Activated naive CD4-positive, alpha-beta T cell treated with anti-CD3 and anti-CD28 coated beads, Interleukin-2, amount 10 ng/mL, durations not matched to agents 7 days and 5 days (primary cell): ENCODE measurements at regions not wholly inside any gene's neighbourhood (a gene's known extent, or its start where the extent isn't known, plus 50 kb on each side); places are given as distances from the start of the nearest gene placed in this dataset.

Experiments used
- CTCF ChIA-PET: fragments of 350-600 bp; sonication (Branson Sonifier 250); formaldehyde crosslinking; loops from one replicate; lab custom pipeline; 2021; ENCODE audit warnings: antibody characterized with exemption; lab: Charles Lee
- DNase-seq: peaks from one replicate; pipeline ENCODE4 v3.0.0-alpha.2; 2020
- H3K27ac Mint-ChIP-seq: one replicate; pipeline ENCODE4 v1.8.0; 2021; ENCODE audit warnings: mild to moderate bottlenecking, moderate library complexity, mixed read lengths
- H3K27me3 Mint-ChIP-seq: one replicate; pipeline ENCODE4 v1.8.0; 2021; ENCODE audit warnings: mild to moderate bottlenecking, mixed read lengths
- H3K36me3 Mint-ChIP-seq: one replicate; pipeline ENCODE4 v1.8.0; 2021; ENCODE audit warnings: mixed read lengths
- H3K4me1 Mint-ChIP-seq: one replicate; pipeline ENCODE4 v1.8.0; 2021; ENCODE audit warnings: mixed read lengths
- H3K4me3 Mint-ChIP-seq: one replicate; pipeline ENCODE4 v1.8.0; 2021; ENCODE audit warnings: mild to moderate bottlenecking, moderate library complexity, mixed read lengths
- H3K9me3 Mint-ChIP-seq: one replicate; pipeline ENCODE4 v1.8.0; 2021; ENCODE audit warnings: mixed read lengths

DNA sequence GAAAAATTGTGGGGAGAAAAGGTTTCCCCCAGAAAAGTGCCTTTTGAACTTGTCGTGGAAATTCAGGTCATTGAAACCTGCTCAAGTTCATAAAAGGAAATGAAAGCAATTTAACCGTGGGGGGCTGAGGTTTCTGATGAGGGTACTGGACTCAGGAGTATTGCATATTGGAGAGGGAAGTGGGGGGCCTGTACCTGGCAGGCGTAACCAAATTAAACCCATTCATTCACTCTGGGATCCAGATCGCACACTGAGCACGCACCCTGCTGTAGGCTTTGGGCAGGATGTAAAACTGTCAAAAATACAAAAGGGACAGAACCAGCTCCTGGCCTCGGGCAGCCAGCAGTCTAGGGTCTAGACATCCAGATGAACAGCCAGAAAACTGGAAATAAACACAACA, 1517.4 kb downstream of the BRD1 start:
- CTCF ChIA-PET, result no interaction called here
- H3K4me3 Mint-ChIP-seq, result no peak overlapping the region
- no peaks in the 10 kb centered on the region for H3K36me3 Mint-ChIP-seq
- no peak overlapping the region for H3K27ac Mint-ChIP-seq
- no peaks in the 10 kb centered on the region for H3K27me3 Mint-ChIP-seq
- DNase-seq, result no peak
- peaks cover 12% of the 10 kb centered on the region for H3K9me3 Mint-ChIP-seq
- no peaks in the 10 kb centered on the region for H3K4me1 Mint-ChIP-seq

DNA sequence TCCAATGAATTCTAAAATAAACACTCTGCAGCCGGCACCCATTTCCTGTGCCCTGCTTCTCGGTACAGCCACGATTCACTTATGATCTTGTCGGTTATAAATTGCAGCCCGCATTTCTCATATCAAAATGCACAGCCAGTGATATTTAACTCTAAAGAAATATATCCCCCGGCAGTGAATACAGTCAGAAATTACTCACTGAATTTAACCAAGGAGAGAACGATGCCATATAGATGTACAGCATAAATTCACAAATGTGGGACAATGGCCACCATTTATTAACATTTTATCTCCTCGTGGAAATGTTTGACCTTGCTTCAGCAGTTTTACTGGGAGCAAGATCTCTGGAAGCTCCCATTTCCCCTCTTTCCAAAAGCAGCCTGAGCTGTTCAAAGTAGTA, 1517.8 kb downstream of the BRD1 start:
- H3K4me3 Mint-ChIP-seq, result no peak overlapping the region
- no peak for DNase-seq
- CTCF ChIA-PET, result no interaction called here
- H3K36me3 Mint-ChIP-seq, result no peaks in the 10 kb centered on the region
- no peaks in the 10 kb centered on the region for H3K27me3 Mint-ChIP-seq
- H3K4me1 Mint-ChIP-seq, result no peaks in the 10 kb centered on the region
- H3K9me3 Mint-ChIP-seq, result peaks cover 12% of the 10 kb centered on the region
- no peak overlapping the region for H3K27ac Mint-ChIP-seq

DNA sequence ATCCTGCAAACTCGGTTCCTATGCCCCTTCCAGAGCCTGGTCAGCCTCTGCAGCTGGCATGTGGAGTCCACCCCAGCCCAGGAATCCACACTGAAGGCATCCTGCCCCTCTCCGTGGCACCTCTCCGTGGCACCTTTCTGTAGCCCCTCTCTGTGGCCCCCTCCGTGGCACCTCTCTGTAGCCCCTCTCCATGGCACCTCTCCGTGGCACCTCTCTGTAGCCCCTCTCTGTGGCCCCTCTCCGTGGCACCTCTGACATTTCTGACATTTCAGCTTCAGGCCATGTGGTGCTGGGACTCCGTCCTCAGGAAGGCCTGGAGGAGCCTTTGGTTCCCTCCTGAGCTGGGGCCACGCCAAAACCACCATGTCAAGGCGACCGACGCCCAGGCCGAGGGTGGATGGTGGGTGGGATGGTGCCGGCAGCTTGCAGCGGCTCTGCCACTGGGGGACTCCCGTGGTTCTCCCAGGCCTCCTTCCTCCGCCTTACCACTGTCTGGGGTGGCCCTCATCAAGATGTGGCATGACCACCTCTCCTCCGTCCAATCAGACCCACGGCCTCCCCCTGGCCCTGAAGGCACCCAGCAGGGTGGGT, 1518.5 kb downstream of the BRD1 start:
- Mint-ChIP-seq H3K4me3 (no peak overlapping the region), H3K4me1 (no peaks in the 10 kb centered on the region), H3K36me3 (no peaks in the 10 kb centered on the region), H3K9me3 (peaks cover 12% of the 10 kb centered on the region), H3K27me3 (no peaks in the 10 kb centered on the region), H3K27ac (no peak overlapping the region)
- CTCF ChIA-PET, result no interaction called here
- no peak for DNase-seq

DNA sequence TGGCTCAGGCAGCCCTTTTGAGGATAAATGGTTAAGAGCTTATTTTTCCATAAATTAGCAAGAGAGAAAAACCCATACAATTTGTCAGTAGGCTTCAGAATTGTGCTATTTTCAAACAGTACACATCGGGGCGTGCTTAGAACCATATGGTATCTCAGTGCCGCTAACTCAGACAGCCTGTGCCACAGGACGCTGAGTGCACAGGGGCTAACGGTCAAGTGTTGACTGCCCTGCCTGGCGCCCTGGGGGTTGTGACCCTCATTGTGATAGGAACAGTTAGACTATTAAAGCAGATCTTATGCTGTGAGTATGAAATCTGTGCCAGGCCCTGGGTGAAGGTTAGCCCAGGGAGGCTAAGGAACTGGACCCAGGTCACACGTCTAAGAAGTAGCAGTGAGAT, 1519.7 kb downstream of the BRD1 start:
- CTCF ChIA-PET, result no interaction called here
- H3K4me3 Mint-ChIP-seq, result no peak overlapping the region
- H3K27ac Mint-ChIP-seq, result no peak overlapping the region
- DNase-seq, result no peak
- no peaks in the 10 kb centered on the region for H3K36me3 Mint-ChIP-seq
- H3K4me1 Mint-ChIP-seq, result no peaks in the 10 kb centered on the region
- no peaks in the 10 kb centered on the region for H3K27me3 Mint-ChIP-seq
- H3K9me3 Mint-ChIP-seq, result peaks cover 12% of the 10 kb centered on the region

DNA sequence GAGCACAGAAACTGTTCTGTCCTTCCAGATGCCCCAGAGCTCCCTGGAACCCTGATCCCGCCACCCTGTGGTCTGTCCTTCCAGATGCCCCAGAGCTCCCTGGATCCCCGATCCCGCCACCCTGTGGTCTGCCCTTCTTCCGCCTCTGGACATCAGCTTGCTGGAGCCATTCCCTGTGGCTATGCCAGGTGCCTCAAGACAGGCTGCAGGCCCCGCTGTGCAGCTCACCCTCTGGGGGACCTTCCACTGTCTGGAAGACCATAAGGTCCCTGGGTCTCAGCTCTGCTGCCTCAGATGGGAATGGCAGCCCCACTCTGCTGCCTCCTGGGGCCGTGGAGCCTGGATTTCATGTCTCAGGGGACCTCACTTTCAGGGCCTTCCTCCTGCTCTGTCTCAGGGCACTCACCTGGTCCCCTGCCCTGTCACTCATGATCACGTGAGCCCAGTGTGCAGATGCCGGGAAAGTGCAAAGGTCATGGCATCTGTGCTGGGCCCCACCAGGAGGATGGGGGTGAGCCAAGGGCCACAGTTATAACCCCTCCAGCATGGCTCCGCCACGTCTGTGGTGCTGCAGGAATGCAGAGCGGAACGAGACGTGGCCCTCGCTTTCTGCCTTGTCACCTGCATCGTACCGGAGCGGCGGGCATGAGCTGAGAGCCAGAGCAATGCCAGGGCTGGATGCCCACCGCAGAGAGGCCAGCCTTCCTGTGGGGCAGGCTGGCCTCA, 1520.7 kb downstream of the BRD1 start:
- Mint-ChIP-seq H3K9me3 (peaks cover 6% of the 10 kb centered on the region), H3K4me1 (no peaks in the 10 kb centered on the region), H3K27me3 (no peaks in the 10 kb centered on the region), H3K27ac (no peak overlapping the region), H3K4me3 (no peak overlapping the region), H3K36me3 (no peaks in the 10 kb centered on the region)
- DNase-seq, result no peak
- CTCF ChIA-PET, result no interaction called here

DNA sequence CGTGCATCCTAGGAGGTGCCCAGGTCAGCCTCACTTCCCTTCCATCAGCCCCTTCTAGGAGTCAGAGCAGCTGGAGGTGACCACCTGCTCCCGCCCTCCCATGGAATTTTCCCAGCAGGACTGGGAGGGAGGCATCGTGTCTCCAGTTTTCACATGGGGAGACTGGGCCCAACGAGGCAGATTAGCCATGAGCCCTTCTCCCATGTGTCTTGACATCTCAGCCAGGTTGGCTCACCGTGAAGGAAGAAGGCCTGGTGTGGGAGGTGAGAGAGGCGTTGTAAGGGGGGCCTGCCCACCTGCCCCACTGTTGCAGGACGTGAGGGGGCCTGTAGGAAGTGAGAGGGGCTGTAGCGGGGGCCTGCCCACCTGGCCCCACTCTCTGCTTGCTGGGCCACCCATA, 1521.4 kb downstream of the BRD1 start:
- H3K36me3 Mint-ChIP-seq, result no peaks in the 10 kb centered on the region
- H3K9me3 Mint-ChIP-seq, result peaks cover 3% of the 10 kb centered on the region
- H3K4me1 Mint-ChIP-seq, result no peaks in the 10 kb centered on the region

DNA sequence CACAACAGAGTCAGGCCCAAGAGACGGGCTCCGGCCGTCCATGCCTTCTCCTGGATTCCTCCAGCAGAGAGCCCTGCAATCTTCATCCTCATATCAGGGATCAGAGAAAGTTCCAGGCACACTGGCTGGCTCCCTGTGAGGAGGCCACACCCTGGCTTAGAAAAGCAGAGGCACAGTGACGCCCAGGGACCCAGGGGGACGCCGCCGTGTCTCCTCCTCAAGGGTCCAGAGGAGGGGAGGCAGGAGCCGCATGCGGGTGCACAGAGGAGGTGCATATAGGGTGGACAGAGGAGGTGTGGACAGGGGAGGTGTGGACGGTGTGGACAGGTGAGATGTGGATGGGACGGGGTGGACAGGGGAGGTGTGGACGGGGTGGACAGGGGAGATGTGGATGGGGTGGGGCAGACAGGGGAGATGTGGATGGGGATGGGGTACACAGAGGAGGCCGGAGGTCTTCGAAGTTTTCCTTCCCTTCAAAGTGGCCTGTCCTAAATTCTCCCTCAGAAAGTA, 1521.9 kb downstream of the BRD1 start:
- no peak overlapping the region for H3K27ac Mint-ChIP-seq
- no peak overlapping the region for H3K4me3 Mint-ChIP-seq
- no peak for DNase-seq
- CTCF ChIA-PET, result no interaction called here
- no peaks in the 10 kb centered on the region for H3K27me3 Mint-ChIP-seq
- H3K36me3 Mint-ChIP-seq, result no peaks in the 10 kb centered on the region
- H3K9me3 Mint-ChIP-seq, result no peaks in the 10 kb centered on the region
- H3K4me1 Mint-ChIP-seq, result no peaks in the 10 kb centered on the region

More for the DNA sequence above, 1521.4 kb downstream of the BRD1 start:
- CTCF ChIA-PET, result no interaction called here
- Mint-ChIP-seq H3K27ac (no peak overlapping the region), H3K27me3 (no peaks in the 10 kb centered on the region), H3K4me3 (no peak overlapping the region)
- no peak for DNase-seq

DNA sequence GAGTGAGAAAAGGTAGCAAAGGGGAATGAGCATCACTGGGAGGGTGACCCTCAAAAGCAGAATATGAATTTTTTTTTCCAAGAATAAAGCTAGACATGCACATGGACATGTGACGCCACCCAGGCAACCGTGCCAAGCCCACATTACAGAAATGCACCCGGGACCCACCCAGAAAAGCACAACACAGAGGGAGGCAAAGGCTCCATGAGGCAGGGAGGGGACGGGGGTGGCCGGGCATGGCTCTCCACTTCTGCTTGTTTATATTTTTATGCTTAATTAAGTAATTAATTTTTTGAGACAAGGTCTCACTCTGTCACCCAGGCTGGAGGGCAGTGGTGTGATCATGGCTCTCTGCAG, 1524.3 kb downstream of the BRD1 start:
- H3K36me3 Mint-ChIP-seq, result no peaks in the 10 kb centered on the region
- H3K4me3 Mint-ChIP-seq, result no peak overlapping the region
- peaks cover 2% of the 10 kb centered on the region for H3K9me3 Mint-ChIP-seq
- no peaks in the 10 kb centered on the region for H3K27me3 Mint-ChIP-seq
- no peaks in the 10 kb centered on the region for H3K4me1 Mint-ChIP-seq
- DNase-seq, result no peak
- H3K27ac Mint-ChIP-seq, result no peak overlapping the region
- CTCF ChIA-PET, result no interaction called here

DNA sequence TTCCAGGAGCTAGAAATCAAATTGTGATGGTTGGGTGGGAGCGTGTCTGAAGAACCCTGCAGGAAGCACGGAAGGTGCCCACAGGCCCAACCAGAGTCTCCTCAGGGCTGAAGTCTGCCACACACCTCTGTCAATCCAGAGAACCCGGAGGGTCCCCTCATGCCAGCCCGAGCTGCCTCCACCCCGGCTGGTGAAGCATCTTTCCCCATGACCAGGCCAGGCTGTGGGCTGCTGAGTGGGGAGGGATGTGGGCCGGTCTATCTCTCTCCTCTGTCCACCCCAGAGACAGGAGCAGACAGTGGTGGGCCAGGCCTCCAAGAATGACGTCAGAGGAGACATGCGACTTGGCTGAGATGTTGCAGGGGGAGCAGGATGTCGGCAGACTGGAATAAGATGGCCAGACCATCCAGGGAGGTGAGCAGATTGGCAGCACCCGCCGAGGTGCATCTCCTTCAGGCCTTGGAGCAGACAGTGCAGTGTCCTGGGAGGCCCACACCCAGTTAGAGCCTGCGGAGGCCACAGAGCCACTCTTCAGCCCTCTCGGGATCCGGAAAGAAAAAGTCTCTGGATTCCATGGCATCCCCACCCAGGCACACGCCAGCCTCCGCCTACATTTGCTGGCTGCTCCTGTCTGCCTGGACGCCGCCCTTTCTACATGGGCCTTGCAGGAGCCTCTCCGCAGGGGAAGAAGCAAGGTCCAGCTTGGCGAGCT, 1524.9 kb downstream of the BRD1 start:
- Mint-ChIP-seq H3K4me1 (no peaks in the 10 kb centered on the region), H3K27ac (no peak overlapping the region), H3K4me3 (no peak overlapping the region), H3K36me3 (no peaks in the 10 kb centered on the region), H3K27me3 (no peaks in the 10 kb centered on the region), H3K9me3 (peaks cover 2% of the 10 kb centered on the region)
- CTCF ChIA-PET, result no interaction called here
- DNase-seq, result no peak

DNA sequence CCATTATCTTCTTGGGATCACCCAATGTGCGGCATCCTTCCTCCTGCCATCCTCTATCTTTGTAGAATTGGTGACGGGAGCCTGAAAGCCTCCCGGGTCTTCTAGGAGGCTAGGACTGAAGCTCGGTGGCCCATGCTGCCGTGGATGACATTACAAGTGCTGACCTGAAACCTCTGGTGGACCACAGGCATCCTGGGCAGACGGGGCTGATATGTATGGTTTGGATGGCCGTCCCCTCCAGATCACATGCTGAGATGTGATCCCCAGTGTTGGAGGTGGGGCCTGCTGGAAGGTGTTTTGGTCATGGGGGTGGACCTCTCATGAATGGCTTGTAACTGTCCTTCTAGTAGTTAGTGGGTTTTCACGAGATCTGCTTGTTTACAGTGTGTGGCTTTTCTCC, 1525.8 kb downstream of the BRD1 start:
- CTCF ChIA-PET, result no interaction called here
- Mint-ChIP-seq H3K4me3 (no peak overlapping the region), H3K9me3 (peaks cover 2% of the 10 kb centered on the region), H3K36me3 (no peaks in the 10 kb centered on the region), H3K27me3 (no peaks in the 10 kb centered on the region), H3K4me1 (no peaks in the 10 kb centered on the region), H3K27ac (no peak overlapping the region)
- no peak for DNase-seq

DNA sequence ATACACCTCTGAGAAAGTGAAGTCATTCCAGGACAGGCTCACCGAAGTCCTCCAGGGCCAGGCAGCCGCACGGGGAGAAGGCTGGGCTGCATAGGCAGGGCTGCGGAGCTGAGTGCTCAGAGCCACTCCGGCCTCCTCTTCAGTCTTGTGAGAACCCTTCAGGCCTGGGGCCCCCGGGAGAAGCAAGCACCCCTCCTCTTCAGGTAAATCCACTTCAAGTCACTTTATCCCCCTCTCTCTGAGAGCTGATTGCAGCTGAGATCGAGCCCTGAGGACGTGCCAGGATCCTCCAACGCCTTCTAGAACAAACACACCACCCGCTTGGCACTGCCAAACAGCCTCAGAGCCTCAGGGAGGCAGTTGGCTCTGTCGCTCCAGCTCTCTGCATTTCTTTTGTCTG, 1526.3 kb downstream of the BRD1 start:
- no peak for DNase-seq
- no peak overlapping the region for H3K27ac Mint-ChIP-seq
- no peaks in the 10 kb centered on the region for H3K36me3 Mint-ChIP-seq
- CTCF ChIA-PET, result no interaction called here
- H3K9me3 Mint-ChIP-seq, result peaks cover 2% of the 10 kb centered on the region
- H3K27me3 Mint-ChIP-seq, result no peaks in the 10 kb centered on the region
- no peak overlapping the region for H3K4me3 Mint-ChIP-seq
- no peaks in the 10 kb centered on the region for H3K4me1 Mint-ChIP-seq

DNA sequence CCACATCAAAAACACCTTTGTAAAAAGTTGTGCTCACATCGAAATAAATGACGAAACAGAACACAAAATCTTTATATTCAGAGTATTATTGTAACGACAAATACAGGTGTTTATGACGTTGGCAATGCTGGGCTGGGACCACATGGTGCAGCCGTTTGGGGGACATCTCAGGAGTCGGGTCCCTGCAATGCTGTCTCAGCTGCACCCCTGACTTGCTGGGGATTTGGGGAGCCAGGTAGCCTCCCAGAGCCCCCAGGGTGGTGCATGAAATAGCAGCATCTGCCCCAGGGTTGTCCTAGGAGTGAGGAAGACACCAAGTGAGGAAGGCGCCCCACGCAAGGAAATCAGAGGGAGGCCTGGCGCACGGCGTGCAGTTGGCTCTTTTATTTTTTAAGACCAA, 1526.8 kb downstream of the BRD1 start:
- H3K27me3 Mint-ChIP-seq, result no peaks in the 10 kb centered on the region
- H3K9me3 Mint-ChIP-seq, result peaks cover 2% of the 10 kb centered on the region
- H3K4me1 Mint-ChIP-seq, result no peaks in the 10 kb centered on the region
- no peak overlapping the region for H3K27ac Mint-ChIP-seq
- CTCF ChIA-PET, result no interaction called here
- H3K4me3 Mint-ChIP-seq, result no peak overlapping the region
- no peak for DNase-seq
- no peaks in the 10 kb centered on the region for H3K36me3 Mint-ChIP-seq

DNA sequence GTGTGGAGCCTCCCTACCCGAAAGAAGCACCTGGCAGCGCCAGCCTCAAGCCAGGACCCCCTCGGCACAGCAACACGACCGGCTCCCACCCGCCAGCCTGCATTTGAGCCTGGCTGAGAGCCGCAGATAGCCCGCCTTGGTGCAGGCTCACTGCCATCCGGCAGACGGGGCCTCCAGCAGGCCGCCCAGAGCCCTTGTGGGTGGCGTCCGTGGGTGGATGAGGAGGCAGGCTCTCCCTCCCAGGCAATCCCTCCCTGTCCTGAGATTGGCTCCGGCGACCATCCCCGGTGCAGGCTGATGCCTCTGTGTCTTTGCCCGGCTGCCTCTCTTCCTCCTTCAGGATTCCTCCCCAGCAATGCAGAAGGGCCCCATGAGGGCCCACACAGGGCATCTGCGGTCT, 1527.9 kb downstream of the BRD1 start:
- H3K27me3 Mint-ChIP-seq, result no peaks in the 10 kb centered on the region
- H3K27ac Mint-ChIP-seq, result no peak overlapping the region
- no peaks in the 10 kb centered on the region for H3K36me3 Mint-ChIP-seq
- peaks cover 2% of the 10 kb centered on the region for H3K9me3 Mint-ChIP-seq
- no peak overlapping the region for H3K4me3 Mint-ChIP-seq
- H3K4me1 Mint-ChIP-seq, result no peaks in the 10 kb centered on the region
- no peak for DNase-seq
- CTCF ChIA-PET, result no interaction called here

DNA sequence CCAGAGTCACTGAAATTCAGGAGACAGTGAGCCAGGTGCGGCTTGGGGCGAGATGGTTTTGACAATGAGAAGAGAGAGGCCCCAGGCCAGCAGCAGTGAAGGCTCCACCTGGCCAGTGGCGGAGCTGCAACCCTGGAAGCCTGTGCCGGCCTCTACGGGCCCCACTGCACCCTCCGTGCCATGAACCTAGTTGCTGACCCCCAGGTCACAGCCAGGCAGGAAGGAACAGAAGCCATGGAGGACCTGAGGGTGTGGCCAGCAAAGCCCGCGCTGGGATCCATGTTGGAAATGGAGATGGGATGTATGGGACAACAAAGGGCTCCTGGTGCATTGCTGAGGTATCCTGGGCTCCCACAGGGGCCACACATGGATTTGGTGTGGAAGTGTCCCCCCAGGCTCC, 1528.5 kb downstream of the BRD1 start:
- no peak for DNase-seq
- Mint-ChIP-seq H3K4me3 (no peak overlapping the region), H3K27ac (no peak overlapping the region), H3K27me3 (no peaks in the 10 kb centered on the region), H3K36me3 (no peaks in the 10 kb centered on the region), H3K9me3 (peaks cover 2% of the 10 kb centered on the region), H3K4me1 (no peaks in the 10 kb centered on the region)
- CTCF ChIA-PET, result no interaction called here

DNA sequence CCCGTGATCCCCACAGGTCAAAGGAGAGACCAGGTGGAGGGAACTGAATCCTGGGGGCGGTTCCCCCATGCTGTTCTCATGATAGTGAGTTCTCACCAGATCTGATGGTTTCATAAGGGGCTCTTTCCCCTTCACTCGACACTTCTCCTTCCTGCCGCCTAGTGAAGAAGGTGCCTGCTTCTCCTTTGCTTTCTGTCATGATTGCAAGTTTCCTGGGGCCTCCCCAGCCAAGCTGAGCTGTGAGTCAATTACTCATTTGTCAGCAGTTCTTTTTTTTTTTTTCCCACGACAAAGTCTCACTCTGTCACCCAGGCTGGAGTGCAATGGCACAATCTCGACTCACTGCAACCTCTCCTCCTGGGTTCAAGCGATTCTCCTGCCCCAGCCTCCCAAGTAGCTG, 1530.4 kb downstream of the BRD1 start:
- no peaks in the 10 kb centered on the region for H3K27me3 Mint-ChIP-seq
- no peak overlapping the region for H3K27ac Mint-ChIP-seq
- no peaks in the 10 kb centered on the region for H3K4me1 Mint-ChIP-seq
- H3K4me3 Mint-ChIP-seq, result no peak overlapping the region
- peaks cover 8% of the 10 kb centered on the region for H3K9me3 Mint-ChIP-seq
- no peaks in the 10 kb centered on the region for H3K36me3 Mint-ChIP-seq
- CTCF ChIA-PET, result no interaction called here
- DNase-seq, result no peak
